SK-N-SH (cell line): ENCODE measurements at regions not wholly inside any gene's neighbourhood (a gene's known extent, or its start where the extent isn't known, plus 50 kb on each side); places are given as distances from the start of the nearest gene placed in this dataset.
A peak's percentile ranks its signal among the peaks of the same experiment; 100 is the strongest.

Experiments
- CTCF ChIA-PET: fragments of 300-600, 350-600 bp; formaldehyde crosslinking; extraction: SDS; loops from one replicate; lab custom pipeline; 2021; lab: Yijun Ruan, JAX
- POLR2A ChIA-PET: fragments of 350-600 bp; sonication (Branson Sonifier 250); formaldehyde crosslinking; extraction: SDS; loops from one replicate; lab custom pipeline; 2020; ENCODE audit warnings: antibody characterized with exemption, inconsistent platforms; lab: Yijun Ruan, JAX
- DNase-seq: peaks from one replicate; pipeline ENCODE4 v3.0.0; 2012
- H2AFZ ChIP-seq: fragments of 200-600 bp; sonication (generic); 2 replicates; pipeline ENCODE4 v1.8.1; 2016; ENCODE audit warnings: antibody characterized with exemption, mild to moderate bottlenecking, low read depth
- H3F3A ChIP-seq: fragments of 200-600 bp; sonication (generic); replicated peaks from 2 replicates; pipeline ENCODE3; 2016; ENCODE audit warnings: antibody characterized with exemption, mild to moderate bottlenecking; ENCODE audit not compliant: insufficient read depth
- H3K27ac ChIP-seq, 2 experiments: fragments of 200-500 bp in 1 of 2; fragments of 200-600 bp in 1 of 2; sonication (Bioruptor generic) in 1 of 2; sonication (generic), shearing (Covaris generic) in 1 of 2; 2 replicates each; pipeline versions ENCODE4 v1.5.1 to v1.6.1; 2014 to 2016; ENCODE audit warnings: low read depth in 2 of 2, inconsistent platforms in 1 of 2, low read length in 1 of 2, mild to moderate bottlenecking in 1 of 2, mixed read lengths in 1 of 2
- H3K27me3 ChIP-seq: fragments of 200-600 bp; sonication (generic), shearing (Covaris generic); 2 replicates; pipeline ENCODE4 v1.6.1; 2016; ENCODE audit warnings: mixed run types; ENCODE audit not compliant: insufficient read depth
- H3K36me3 ChIP-seq, 2 experiments: fragments of 200-500 bp in 1 of 2; fragments of 200-600 bp in 1 of 2; sonication (Bioruptor generic) in 1 of 2; sonication (generic) in 1 of 2; replicated peaks in 1 of 2; 2 replicates each; pipeline versions ENCODE3 to v1.5.1; 2014 to 2016; ENCODE audit warnings: low read length in 1 of 2, mild to moderate bottlenecking in 1 of 2; ENCODE audit not compliant: insufficient read depth in 2 of 2, control insufficient read depth in 1 of 2
- H3K4me1 ChIP-seq, 2 experiments: fragments of 200-500 bp in 1 of 2; fragments of 200-600 bp in 1 of 2; sonication (Bioruptor generic) in 1 of 2; sonication (generic), shearing (Covaris generic) in 1 of 2; 2 replicates each; pipeline versions ENCODE4 v1.5.1 to v1.6.1; 2014 to 2016; ENCODE audit warnings: low read depth in 1 of 2, low read length in 1 of 2, mixed run types in 1 of 2; ENCODE audit not compliant: insufficient read depth in 2 of 2, control insufficient read depth in 1 of 2
- H3K4me2 ChIP-seq: fragments of 200-600 bp; sonication (generic), shearing (Covaris generic); 2 replicates; pipeline ENCODE4 v1.6.1; 2017; ENCODE audit warnings: mixed run types
- H3K4me3 ChIP-seq, 2 experiments: fragments of 200-500 bp in 1 of 2; fragments of 200-600 bp in 1 of 2; sonication (Bioruptor generic) in 1 of 2; sonication (generic), shearing (Covaris generic) in 1 of 2; 2 replicates each; pipeline versions ENCODE4 v1.5.1 to v1.8.1; 2014 to 2016; ENCODE audit warnings: low read depth in 2 of 2, inconsistent platforms in 1 of 2, low read length in 1 of 2, mild to moderate bottlenecking in 1 of 2, mixed read lengths in 1 of 2, moderate library complexity in 1 of 2
- H3K79me2 ChIP-seq: fragments of 200-600 bp; sonication (generic); 2 replicates; pipeline ENCODE4 v1.8.1; 2017; ENCODE audit warnings: mild to moderate bottlenecking; ENCODE audit not compliant: insufficient read depth
- H3K9ac ChIP-seq: fragments of 200-600 bp; sonication (generic); 2 replicates; pipeline ENCODE4 v1.6.1; 2017; ENCODE audit warnings: mixed run types
- H3K9me2 ChIP-seq: fragments of 200-600 bp; sonication (generic); 2 replicates; pipeline ENCODE4 v1.6.1; 2017; ENCODE audit warnings: mixed run types
- H3K9me3 ChIP-seq: fragments of 200-600 bp; sonication (generic); 2 replicates; pipeline ENCODE4 v1.6.1; 2017; ENCODE audit warnings: mixed run types, mild to moderate bottlenecking, moderate library complexity
- H4K20me1 ChIP-seq: fragments of 200-600 bp; sonication (generic); 2 replicates; pipeline ENCODE4 v1.6.1; 2017; ENCODE audit warnings: mild to moderate bottlenecking, mixed run types; ENCODE audit not compliant: insufficient read depth
- CHD2 ChIP-seq: fragments of 150-350 bp; IDR thresholded peaks from 2 replicates; pipeline ENCODE4 v1.6.1; 2018; ENCODE audit warnings: low read length; ENCODE audit not compliant: partially characterized antibody
- CTCF ChIP-seq: fragments of 200-600 bp; sonication (generic); IDR thresholded peaks from 2 replicates; pipeline ENCODE4 v1.6.1; 2017; ENCODE audit warnings: antibody characterized with exemption, mild to moderate bottlenecking, moderate library complexity
- ELF1 ChIP-seq: IDR thresholded peaks from 2 replicates; pipeline ENCODE4 v1.4.0; 2012
- EZH2phosphoT487 ChIP-seq: fragments of 200-600 bp; sonication (generic); IDR thresholded peaks from 2 replicates; pipeline ENCODE4 v1.6.1; 2017; ENCODE audit warnings: low read depth, mixed run types, mild to moderate bottlenecking, antibody characterized with exemption, moderate library complexity, borderline replicate concordance
- FOXJ3 ChIP-seq: sonication (generic); formaldehyde crosslinking; IDR thresholded peaks from 2 replicates; pipeline ENCODE4 v1.5.1; 2020; ENCODE audit warnings: mild to moderate bottlenecking, missing genetic modification reagents
- GABPA ChIP-seq: IDR thresholded peaks from 2 replicates; pipeline ENCODE4 v1.4.0; 2012; ENCODE audit warnings: low read depth, mild to moderate bottlenecking
- MAX ChIP-seq: IDR thresholded peaks from 2 replicates; pipeline ENCODE4 v1.4.0; 2012; ENCODE audit warnings: low read depth
- MXI1 ChIP-seq: IDR thresholded peaks from 2 replicates; pipeline ENCODE4 v1.6.1; 2012; ENCODE audit warnings: mild to moderate bottlenecking, low read depth, low read length, improper control_type of control experiment
- PBX3 ChIP-seq: IDR thresholded peaks from 2 replicates; pipeline ENCODE4; 2012
- RAD21 ChIP-seq: IDR thresholded peaks from 2 replicates; pipeline ENCODE4 v1.6.1; 2012; ENCODE audit warnings: mild to moderate bottlenecking, low read length
- RCOR1 ChIP-seq: fragments of 150-350 bp; IDR thresholded peaks from 2 replicates; pipeline ENCODE4 v1.6.1; 2017; ENCODE audit warnings: antibody characterized with exemption, low read length
- RFX5 ChIP-seq: IDR thresholded peaks from 2 replicates; pipeline ENCODE4 v1.6.1; 2012; ENCODE audit warnings: mild to moderate bottlenecking, improper control_type of control experiment, low read length
- RXRA ChIP-seq: IDR thresholded peaks from 2 replicates; pipeline ENCODE4 v1.4.0; 2012; ENCODE audit warnings: low read depth, mild to moderate bottlenecking, borderline replicate concordance
- TAF1 ChIP-seq: IDR thresholded peaks from 2 replicates; pipeline ENCODE4 v1.6.1; 2012; ENCODE audit warnings: low read depth, mild to moderate bottlenecking, low read length, moderate library complexity, borderline replicate concordance
- TCF12 ChIP-seq: IDR thresholded peaks from 2 replicates; pipeline ENCODE4 v1.4.0; 2012
- TEAD4 ChIP-seq: IDR thresholded peaks from 2 replicates; pipeline ENCODE4 v1.4.0; 2012; ENCODE audit warnings: mild to moderate bottlenecking, borderline replicate concordance; ENCODE audit not compliant: insufficient read depth
- WGBS: methylation state at CpG from one replicate; pipeline ENCODE4 v1.1.6; 2017; ENCODE audit warnings: low lambda C conversion rate; 5-methylcytosine and 5-hydroxymethylcytosine counted together

GRCh38 chr7:83852136-83852535 lies 203.2 kb upstream of the SEMA3E start:
- 21% methylated on average over 2 of the region's 2 CpGs for WGBS
- no peak for DNase-seq
- Histone ChIP-seq H3K36me3 (no peaks in the 10 kb centered on the region), H4K20me1 (no peaks in the 10 kb centered on the region), H3K4me2 (no peak overlapping the region), H3K9me2 (peaks cover 2% of the 10 kb centered on the region; the same call in 1 of the 2 replicates), H3K4me1 (peaks cover 0 to 7% of the 10 kb centered on the region in 2 experiments; a peak in 3 of 4 replicates), H3K4me3 (no peak overlapping the region), H3K9ac (no peak overlapping the region), H3K9me3 (no peaks in the 10 kb centered on the region), H3F3A (peaks cover 4% of the 10 kb centered on the region), H3K27ac (peak overlapping the region in 1 of 2 experiments; percentile 38; a peak in 1 of 4 replicates), H3K27me3 (no peaks in the 10 kb centered on the region), H3K79me2 (no peaks in the 10 kb centered on the region), H2AFZ (no peak overlapping the region; the same call in 1 of the 2 replicates)
- TF ChIP-seq TCF12 (0 out of 2 replicates have a peak, but pooled peaks have one; percentile 36), TEAD4 (no peak), PBX3 (peak; percentile 24; the same call in 1 of the 2 replicates)
- CTCF ChIA-PET = interaction anchor here (0.9 kb wide), 1 partner anchor 10 kb away, joined by 3 read pairs; no protein-coding TSS in a partner anchor
- POLR2A ChIA-PET = no interaction called here

GRCh38 chr7:83851551-83851950 lies 202.6 kb upstream of the SEMA3E start:
- no peak overlapping the region for H3K4me2 ChIP-seq
- TF ChIP-seq RCOR1 (no peak), EZH2phosphoT487 (no peak), GABPA (no peak), ELF1 (no peak), MAX (no peak), CHD2 (no peak), MXI1 (no peak)
- H4K20me1 ChIP-seq = no peaks in the 10 kb centered on the region
- peaks cover 4% of the 10 kb centered on the region for H3F3A ChIP-seq
- POLR2A ChIA-PET = no interaction called here
- H3K79me2 ChIP-seq = no peaks in the 10 kb centered on the region
- CTCF ChIA-PET = interaction anchor here (0.9 kb wide), 1 partner anchor 10 kb away, joined by 3 read pairs; no protein-coding TSS in a partner anchor
- no peak for DNase-seq
- no peak overlapping the region for H3K4me3 ChIP-seq
- 85% methylated on average over 1 of the region's 1 CpG for WGBS
- H3K4me1 ChIP-seq = peaks cover 0 to 7% of the 10 kb centered on the region in 2 experiments; a peak in 3 of 4 replicates
- no peaks in the 10 kb centered on the region for H3K27me3 ChIP-seq
- peak overlapping the region in 1 of 2 experiments; percentile 38; a peak in 1 of 4 replicates for H3K27ac ChIP-seq
- no peaks in the 10 kb centered on the region for H3K9me2 ChIP-seq
- no peaks in the 10 kb centered on the region for H3K9me3 ChIP-seq
- H3K9ac ChIP-seq = no peak overlapping the region
- H3K36me3 ChIP-seq = no peaks in the 10 kb centered on the region
- H2AFZ ChIP-seq = no peak overlapping the region

GRCh38 chr7:83850941-83851340 lies 202.0 kb upstream of the SEMA3E start:
- ChIA-PET POLR2A (no interaction called here), CTCF (interaction anchor here (1.0 to 1.4 kb wide), 2 partner anchors 19 to 85 kb away, joined by 4 to 5 read pairs; no protein-coding TSS in a partner anchor)
- H3K27me3 ChIP-seq = no peaks in the 10 kb centered on the region
- no peaks in the 10 kb centered on the region for H4K20me1 ChIP-seq
- no peak overlapping the region for H3K9ac ChIP-seq
- no peaks in the 10 kb centered on the region for H3K9me2 ChIP-seq
- H3K27ac ChIP-seq = no peak overlapping the region
- peaks cover 4% of the 10 kb centered on the region for H3F3A ChIP-seq
- no peak overlapping the region for H3K4me2 ChIP-seq
- no peak overlapping the region for H2AFZ ChIP-seq
- H3K79me2 ChIP-seq = no peaks in the 10 kb centered on the region
- peaks cover 0 to 7% of the 10 kb centered on the region in 2 experiments; a peak in 3 of 4 replicates for H3K4me1 ChIP-seq
- no peaks in the 10 kb centered on the region for H3K36me3 ChIP-seq
- no peaks in the 10 kb centered on the region for H3K9me3 ChIP-seq
- no peak overlapping the region for H3K4me3 ChIP-seq
- DNase-seq = no peak
- TF ChIP-seq RAD21 (no peak), RXRA (no peak), TEAD4 (no peak), FOXJ3 (no peak), CTCF (no peak), PBX3 (no peak), TAF1 (no peak), RFX5 (no peak)
- TF ChIP-seq, all 33 proteins: peak for 0
